ENCODE measurements at regions not wholly inside any gene's neighbourhood (a gene's known extent, or its start where the extent isn't known, plus 50 kb on each side); places are given as distances from the start of the nearest gene placed in this dataset.

DNA sequence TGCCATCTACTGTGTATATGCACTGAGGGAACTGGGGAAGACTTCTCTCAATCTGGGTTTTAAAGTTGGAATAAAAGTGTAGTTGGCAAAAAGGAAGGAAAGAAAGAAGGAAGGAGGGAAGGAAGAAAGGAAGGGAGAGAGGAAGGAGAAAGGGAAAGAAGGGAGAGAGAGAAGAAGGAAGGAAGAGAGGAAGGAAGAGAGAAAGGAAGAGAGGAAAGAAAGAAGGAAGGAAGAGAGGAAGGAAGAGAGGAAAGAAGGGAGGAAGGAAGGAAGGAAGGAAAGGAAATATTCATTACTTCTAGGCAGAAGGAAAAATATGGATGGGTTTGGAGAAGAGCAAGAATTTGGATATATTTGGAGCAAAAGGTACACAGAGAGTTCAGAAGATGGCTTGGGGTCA, 343.6 kb upstream of the AUTS2 start:
- no peak for DNase-seq (ENCODE audit: low read depth)
- H3K4me3 ChIP-seq (ENCODE audit: low read depth, low read length), result no peak overlapping the region
- TF ChIP-seq, protein P1, sequence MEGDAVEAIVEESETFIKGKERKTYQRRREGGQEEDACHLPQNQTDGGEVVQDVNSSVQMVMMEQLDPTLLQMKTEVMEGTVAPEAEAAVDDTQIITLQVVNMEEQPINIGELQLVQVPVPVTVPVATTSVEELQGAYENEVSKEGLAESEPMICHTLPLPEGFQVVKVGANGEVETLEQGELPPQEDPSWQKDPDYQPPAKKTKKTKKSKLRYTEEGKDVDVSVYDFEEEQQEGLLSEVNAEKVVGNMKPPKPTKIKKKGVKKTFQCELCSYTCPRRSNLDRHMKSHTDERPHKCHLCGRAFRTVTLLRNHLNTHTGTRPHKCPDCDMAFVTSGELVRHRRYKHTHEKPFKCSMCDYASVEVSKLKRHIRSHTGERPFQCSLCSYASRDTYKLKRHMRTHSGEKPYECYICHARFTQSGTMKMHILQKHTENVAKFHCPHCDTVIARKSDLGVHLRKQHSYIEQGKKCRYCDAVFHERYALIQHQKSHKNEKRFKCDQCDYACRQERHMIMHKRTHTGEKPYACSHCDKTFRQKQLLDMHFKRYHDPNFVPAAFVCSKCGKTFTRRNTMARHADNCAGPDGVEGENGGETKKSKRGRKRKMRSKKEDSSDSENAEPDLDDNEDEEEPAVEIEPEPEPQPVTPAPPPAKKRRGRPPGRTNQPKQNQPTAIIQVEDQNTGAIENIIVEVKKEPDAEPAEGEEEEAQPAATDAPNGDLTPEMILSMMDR (IDR thresholded peaks at IDR 0.05; ENCODE audit: control insufficient read depth, extremely low read depth, insufficient read depth), result no peak

DNA sequence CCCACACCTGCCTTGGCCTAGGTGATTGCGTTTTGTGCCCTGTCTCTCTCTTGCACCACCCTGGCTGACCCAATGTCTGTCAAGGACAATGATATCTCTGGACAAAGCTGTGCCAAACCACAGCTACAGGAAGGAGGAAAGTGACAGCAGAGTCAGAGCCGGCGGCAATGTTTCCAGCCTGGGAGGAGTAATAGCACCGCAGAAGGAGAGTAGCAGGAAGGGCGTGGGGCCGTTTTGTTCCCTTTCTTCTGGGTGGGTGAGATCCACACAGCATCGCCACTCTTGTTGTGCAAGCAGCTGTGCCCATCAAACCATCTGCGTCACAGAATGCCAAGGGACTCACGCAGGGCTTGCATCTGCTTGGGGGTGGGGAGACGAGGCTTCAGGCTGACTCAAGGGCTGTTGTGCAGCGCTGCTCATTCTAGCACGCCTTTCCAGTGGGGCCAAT, 341.6 kb upstream of the AUTS2 start:
- DNase-seq (ENCODE audit: low read depth), result no peak
- TF ChIP-seq, protein P1 (IDR thresholded peaks at IDR 0.05; ENCODE audit: control insufficient read depth, extremely low read depth, insufficient read depth), result no peak
- H3K4me3 ChIP-seq (ENCODE audit: low read depth, low read length), result no peak overlapping the region

DNA sequence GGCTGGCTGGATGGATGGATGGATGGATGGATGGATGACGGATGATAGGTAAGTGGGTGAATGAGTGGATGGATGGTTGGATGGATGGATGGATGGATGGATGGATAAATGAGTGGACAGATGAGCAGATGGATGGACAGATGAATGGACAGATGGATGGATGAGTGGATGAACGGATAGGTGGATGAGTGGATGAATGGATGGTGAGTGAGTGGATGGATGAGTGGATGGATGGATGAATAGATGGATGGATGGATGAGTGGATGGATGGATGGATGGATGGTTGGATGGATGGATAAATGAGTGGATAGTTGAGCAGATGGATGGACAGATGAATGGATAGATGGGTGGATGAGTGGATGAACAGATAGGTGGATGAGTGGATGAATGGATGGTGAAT, 340.7 kb upstream of the AUTS2 start:
- TF ChIP-seq, protein P1 (IDR thresholded peaks at IDR 0.05; ENCODE audit: control insufficient read depth, extremely low read depth, insufficient read depth), result no peak
- no peak for DNase-seq (ENCODE audit: low read depth)
- no peak overlapping the region for H3K4me3 ChIP-seq (ENCODE audit: low read depth, low read length)

DNA sequence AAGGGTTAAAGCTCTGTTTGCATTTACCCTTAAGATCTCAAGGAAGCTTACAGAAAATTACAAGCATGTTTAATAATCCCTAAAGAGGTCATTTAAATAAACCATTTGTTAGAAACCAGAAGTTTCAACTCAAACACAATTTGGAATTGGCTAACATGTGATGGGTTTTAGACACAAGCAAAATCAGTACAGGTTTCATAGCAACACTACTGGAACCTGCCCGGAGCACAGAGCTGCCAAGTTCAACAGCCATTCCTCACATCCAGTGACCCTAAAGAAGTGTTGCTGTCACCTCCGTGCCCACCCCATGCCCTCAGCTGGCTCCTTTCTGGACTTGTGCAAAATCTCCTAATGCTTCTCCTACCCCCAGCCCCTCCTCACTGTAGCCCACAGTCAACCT, 338.8 kb upstream of the AUTS2 start:
- H3K4me3 ChIP-seq (ENCODE audit: low read depth, low read length), result no peak overlapping the region

DNA sequence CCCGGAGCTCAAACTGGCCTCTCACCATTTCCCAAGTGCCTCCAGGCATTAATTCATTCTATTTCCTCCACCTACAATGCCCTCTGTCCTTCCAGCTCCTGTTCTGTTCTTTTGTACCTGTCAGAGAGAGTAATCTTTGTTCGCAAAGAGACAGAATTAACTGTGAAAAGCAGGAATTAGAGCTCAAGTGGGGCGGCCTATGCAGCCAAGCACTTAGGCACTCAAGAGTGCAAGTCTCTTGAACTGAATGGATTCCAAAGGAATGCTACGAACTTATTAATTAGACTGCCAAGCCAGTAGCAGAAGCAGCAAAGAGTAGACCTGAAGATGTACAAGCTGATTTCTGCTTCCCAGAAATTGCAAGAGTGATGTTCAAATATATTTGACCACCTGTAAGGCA, 338.3 kb upstream of the AUTS2 start:
- TF ChIP-seq, protein P1 (IDR thresholded peaks at IDR 0.05; ENCODE audit: control insufficient read depth, extremely low read depth, insufficient read depth), result no peak
- DNase-seq (ENCODE audit: low read depth), result no peak
- no peak overlapping the region for H3K4me3 ChIP-seq (ENCODE audit: low read depth, low read length)

More for the DNA sequence above, 338.8 kb upstream of the AUTS2 start:
- TF ChIP-seq, protein P1 (IDR thresholded peaks at IDR 0.05; ENCODE audit: control insufficient read depth, extremely low read depth, insufficient read depth), result no peak
- no peak for DNase-seq (ENCODE audit: low read depth)

DNA sequence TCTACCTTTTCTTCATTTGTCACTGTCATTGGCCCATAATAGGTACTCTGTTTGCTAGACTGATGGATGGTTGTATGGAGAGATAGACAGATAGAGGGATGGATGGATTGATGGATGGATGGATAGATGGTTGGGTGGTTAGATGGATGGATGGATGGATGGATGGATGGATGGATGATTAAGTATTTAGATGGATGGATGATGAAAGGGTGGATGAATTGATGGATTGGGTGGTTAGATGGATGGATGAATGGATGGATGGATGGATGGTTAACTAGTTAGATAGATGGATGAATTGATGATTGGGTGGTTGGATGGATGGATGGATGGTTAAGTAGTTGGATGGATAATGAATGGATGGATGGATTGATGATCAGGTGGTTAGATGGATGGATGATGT, 334.7 kb upstream of the AUTS2 start:
- DNase-seq (ENCODE audit: low read depth), result no peak
- H3K4me3 ChIP-seq (ENCODE audit: low read depth, low read length), result no peak overlapping the region
- TF ChIP-seq, protein P1 (IDR thresholded peaks at IDR 0.05; ENCODE audit: control insufficient read depth, extremely low read depth, insufficient read depth), result no peak

DNA sequence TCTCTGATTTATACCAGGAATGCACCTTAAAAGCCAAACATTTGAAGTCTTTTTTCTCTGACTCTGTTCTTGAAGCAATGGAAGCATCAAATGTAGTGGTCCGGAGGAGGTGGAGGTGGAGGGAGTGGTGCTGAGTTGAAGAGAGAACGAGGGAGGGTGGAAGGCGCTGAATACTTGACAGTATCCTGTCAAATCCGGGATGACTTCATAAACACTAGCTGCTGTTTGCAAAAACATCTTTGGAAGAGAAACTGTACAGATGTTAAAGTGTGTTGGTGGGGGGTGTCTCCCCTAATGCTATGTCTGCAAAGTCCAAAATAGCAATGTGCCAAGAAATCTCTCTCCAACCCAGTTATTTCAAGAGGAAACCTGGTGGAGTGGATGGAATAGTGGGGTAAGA, 328.5 kb upstream of the AUTS2 start:
- TF ChIP-seq, protein P1 (IDR thresholded peaks at IDR 0.05; ENCODE audit: control insufficient read depth, extremely low read depth, insufficient read depth), result no peak
- DNase-seq (ENCODE audit: low read depth), result no peak
- no peak overlapping the region for H3K4me3 ChIP-seq (ENCODE audit: low read depth, low read length)

Data from LNCaP clone FGC (cell line).